Cardiac muscle cell (in vitro differentiated cells and primary cell): ENCODE measurements at regions not wholly inside any gene's neighbourhood (a gene's known extent, or its start where the extent isn't known, plus 50 kb on each side); places are given as distances from the start of the nearest gene placed in this dataset.

ENCODE experiments used
- DNase-seq, 2 donors: peaks; one replicate each; pipeline versions ENCODE4 v3.0.0 to v3.0.0-alpha.2; 2010 to 2017; ENCODE audit warnings: low read depth in 1 of 2, low spot score in 1 of 2
- H3K27ac ChIP-seq: fragments of 200-600 bp; sonication (generic); 2 replicates; pipeline ENCODE4 v1.5.1; 2016
- H3K27me3 ChIP-seq: fragments of 200-600 bp; sonication (generic); 2 replicates; pipeline ENCODE4 v1.6.0; 2016; ENCODE audit warnings: control low read depth
- H3K36me3 ChIP-seq: fragments of 200-600 bp; sonication (generic); 2 replicates; pipeline ENCODE4 v1.5.1; 2016; ENCODE audit warnings: control low read depth
- H3K4me1 ChIP-seq: fragments of 200-600 bp; sonication (generic); 2 replicates; pipeline ENCODE4 v1.8.1; 2017; ENCODE audit warnings: low read depth, mild to moderate bottlenecking, mixed run types
- H3K4me3 ChIP-seq: fragments of 200-600 bp; sonication (generic); 2 replicates; pipeline ENCODE4 v1.5.1; 2016; ENCODE audit warnings: mild to moderate bottlenecking
- H3K9me3 ChIP-seq: fragments of 200-600 bp; sonication (generic); 2 replicates; pipeline ENCODE4 v1.5.1; 2017; ENCODE audit warnings: low read depth, mild to moderate bottlenecking, control low read depth
- CTCF ChIP-seq: IDR thresholded peaks from 2 replicates; pipeline ENCODE4 v1.5.1; 2012; ENCODE audit warnings: low read depth, mild to moderate bottlenecking, low read length

- TF ChIP-seq CTCF = no peak
- H3K36me3 ChIP-seq = no peaks in the 10 kb centered on the region
- no peak overlapping the region for H3K27ac ChIP-seq
- no peaks in the 10 kb centered on the region for H3K9me3 ChIP-seq
- no peak for DNase-seq
- H3K4me1 ChIP-seq = no peaks in the 10 kb centered on the region
- H3K4me3 ChIP-seq = no peak overlapping the region
- H3K27me3 ChIP-seq = no peaks in the 10 kb centered on the region
These were observed 454.3 kb upstream of the KIRREL3 start for GRCh38 chr11:127454856-127455255.

DNA sequence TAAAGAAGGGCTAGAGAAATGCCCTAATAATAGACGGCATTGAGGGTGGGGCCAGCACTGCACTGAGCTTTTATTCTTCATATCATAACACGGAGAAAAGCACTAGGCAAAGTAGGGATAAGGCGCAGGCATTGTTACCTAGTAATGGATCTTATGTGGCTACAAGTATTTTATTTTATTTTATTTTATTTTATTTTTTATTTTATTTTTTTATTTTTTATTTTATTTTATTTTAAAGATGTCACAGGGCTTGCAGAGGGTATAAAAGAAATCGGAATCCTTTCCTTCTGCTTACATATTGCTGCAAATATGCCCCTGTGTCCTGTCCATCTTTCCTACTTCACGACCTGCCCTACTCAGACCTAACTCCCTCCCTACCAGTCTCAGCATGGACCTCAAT is 452.0 kb upstream of the KIRREL3 start:
- Histone ChIP-seq H3K36me3 (no peaks in the 10 kb centered on the region), H3K4me1 (no peaks in the 10 kb centered on the region), H3K27me3 (no peaks in the 10 kb centered on the region), H3K27ac (no peak overlapping the region), H3K9me3 (no peaks in the 10 kb centered on the region), H3K4me3 (no peak overlapping the region)
- DNase-seq = no peak
- no peak for TF ChIP-seq CTCF

DNA sequence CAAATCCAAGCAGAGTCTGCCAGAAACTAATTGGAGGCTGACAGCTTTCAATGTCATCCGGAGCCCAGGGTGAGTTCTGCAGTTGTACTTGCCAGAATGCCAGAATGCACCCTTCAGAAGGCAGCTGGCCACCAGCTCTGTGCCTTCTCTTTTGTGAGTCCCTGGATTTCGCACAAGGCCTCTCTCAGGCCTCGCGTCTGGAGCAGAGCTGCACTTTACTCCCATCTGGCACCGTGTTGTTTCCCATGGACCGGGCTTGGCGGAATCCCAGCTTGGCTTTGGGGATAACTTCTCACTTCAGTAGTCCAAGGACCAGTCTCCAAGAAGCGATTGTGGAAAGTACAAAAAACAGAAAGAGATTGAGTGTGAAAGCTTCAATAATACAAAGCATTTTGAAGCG is 451.3 kb upstream of the KIRREL3 start:
- H3K27ac ChIP-seq = no peak overlapping the region
- no peaks in the 10 kb centered on the region for H3K9me3 ChIP-seq

DNA sequence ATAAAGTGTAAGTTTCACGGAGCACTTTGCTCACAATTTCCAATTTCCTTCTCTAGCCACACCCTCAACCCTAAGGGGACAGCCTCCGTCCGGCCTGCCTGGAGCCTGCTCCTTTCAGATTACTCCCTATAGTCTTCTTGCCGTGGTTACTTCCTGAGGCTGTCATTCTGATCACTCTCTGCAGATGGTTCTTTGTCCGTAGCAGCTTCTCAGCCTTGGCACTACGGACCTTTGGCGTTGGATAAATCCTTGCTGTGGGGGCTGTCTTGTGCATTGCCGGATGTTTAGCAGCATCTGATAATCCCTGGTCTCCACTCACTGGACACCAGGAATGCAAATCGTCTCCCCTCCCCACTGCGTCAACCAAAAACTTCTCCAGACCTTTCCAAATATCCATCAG is 447.5 kb upstream of the KIRREL3 start:
- no peak for TF ChIP-seq CTCF
- DNase-seq = no peak
- Histone ChIP-seq H3K4me1 (no peaks in the 10 kb centered on the region), H3K36me3 (no peaks in the 10 kb centered on the region), H3K27me3 (no peaks in the 10 kb centered on the region), H3K4me3 (no peak overlapping the region), H3K27ac (no peak overlapping the region), H3K9me3 (no peaks in the 10 kb centered on the region)

More for the DNA sequence above, 451.3 kb upstream of the KIRREL3 start:
- Histone ChIP-seq H3K4me3 (no peak overlapping the region), H3K27me3 (no peaks in the 10 kb centered on the region), H3K36me3 (no peaks in the 10 kb centered on the region), H3K4me1 (no peaks in the 10 kb centered on the region)
- no peak for TF ChIP-seq CTCF
- no peak for DNase-seq

DNA sequence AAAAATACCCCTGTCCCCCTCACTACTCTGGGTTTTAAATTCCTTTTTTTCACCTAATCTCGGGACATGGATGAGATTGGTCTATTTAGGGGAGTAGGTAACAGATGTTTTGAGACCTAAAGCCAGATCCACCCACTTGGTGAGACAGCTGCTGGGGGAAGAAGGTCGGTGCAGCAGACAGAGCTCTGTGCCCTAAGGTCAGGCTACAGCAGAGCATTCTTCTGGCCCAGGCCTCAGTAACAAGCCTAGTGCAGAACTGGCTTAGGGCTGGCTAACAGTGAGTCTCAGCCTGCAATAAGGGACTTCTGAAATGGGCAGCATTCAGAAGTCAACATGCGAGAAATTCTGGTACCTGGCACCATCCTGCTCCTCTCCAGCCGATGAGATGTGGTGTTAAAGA is 444.9 kb upstream of the KIRREL3 start:
- no peaks in the 10 kb centered on the region for H3K9me3 ChIP-seq
- TF ChIP-seq CTCF = no peak
- H3K27me3 ChIP-seq = no peaks in the 10 kb centered on the region
- H3K36me3 ChIP-seq = no peaks in the 10 kb centered on the region
- no peak overlapping the region for H3K4me3 ChIP-seq
- no peaks in the 10 kb centered on the region for H3K4me1 ChIP-seq
- H3K27ac ChIP-seq = no peak overlapping the region
- no peak for DNase-seq

GRCh38 chr11:127443297-127443696 is 442.7 kb upstream of the KIRREL3 start:
- Histone ChIP-seq H3K9me3 (no peaks in the 10 kb centered on the region), H3K27ac (no peak overlapping the region), H3K4me1 (no peaks in the 10 kb centered on the region), H3K36me3 (no peaks in the 10 kb centered on the region), H3K27me3 (no peaks in the 10 kb centered on the region), H3K4me3 (no peak overlapping the region)
- TF ChIP-seq CTCF = no peak
- no peak for DNase-seq
